A549 (cell line): ENCODE measurements at regions not wholly inside any gene's neighbourhood (a gene's known extent, or its start where the extent isn't known, plus 50 kb on each side); places are given as distances from the start of the nearest gene placed in this dataset.

Experiments
- ATAC-seq, 2 experiments: fragments of 200-7000 bp in 1 of 2; fragments of >200 bp in 1 of 2; cut with Nextera tagmentation in 1 of 2; cut with Tn5 transposase in 1 of 2; 3 replicates each; pipeline versions ENCODE4 v1.8.0 to v1.9.1; 2018 to 2020; ENCODE audit warnings: mild to moderate bottlenecking in 1 of 2, moderate library complexity in 1 of 2
- CTCF ChIA-PET: fragments of 300-600 bp; sonication (Branson Sonifier 250); formaldehyde crosslinking; extraction: SDS; loops from one replicate; lab custom pipeline; 2021; ENCODE audit warnings: antibody characterized with exemption, inconsistent platforms; lab: Yijun Ruan, JAX
- POLR2A ChIA-PET: fragments of 350-600 bp; formaldehyde crosslinking; extraction: SDS; loops from one replicate; lab custom pipeline; 2021; ENCODE audit warnings: antibody characterized with exemption, inconsistent platforms; lab: Yijun Ruan, JAX
- DNase-seq, 2 experiments: peaks; one replicate each; pipeline versions ENCODE4 v3.0.0 to v3.0.0-alpha.2; 2011 to 2016; ENCODE audit warnings: low read depth in 1 of 2, low spot score in 1 of 2
- FAIRE-seq: peaks from 2 replicates; lab custom pipeline; 2011; peaks lifted over from hg19 to GRCh38; lab: Jason Lieb, UNC
- H3K27ac ChIP-seq, 2 experiments: fragments of >200 bp; sonication (Bioruptor Twin); formaldehyde crosslinking; 3 replicates each; pipeline ENCODE4 v1.5.1; 2016 to 2017
- H3K4me1 ChIP-seq: fragments of >200 bp; sonication (Bioruptor Twin); formaldehyde crosslinking; 3 replicates; pipeline ENCODE4 v1.6.1; 2016
- H3K4me2 ChIP-seq: fragments of >200 bp; sonication (Bioruptor Twin); formaldehyde crosslinking; 3 replicates; pipeline ENCODE4 v1.6.1; 2016
- H3K4me3 ChIP-seq: fragments of >200 bp; sonication (Bioruptor Twin); formaldehyde crosslinking; 3 replicates; pipeline ENCODE4 v1.5.1; 2016
- H3K9me3 ChIP-seq: fragments of >200 bp; sonication (Bioruptor Twin); formaldehyde crosslinking; 3 replicates; pipeline ENCODE4 v1.6.1; 2016
- CBX2 ChIP-seq: fragments of 200-600 bp; sonication (generic); IDR thresholded peaks from 2 replicates; pipeline ENCODE4 v1.6.1; 2016; ENCODE audit warnings: low read depth, mild to moderate bottlenecking, borderline replicate concordance
- CHD2 ChIP-seq: fragments of 150-350 bp; IDR thresholded peaks from 2 replicates; pipeline ENCODE4 v1.6.1; 2014; ENCODE audit warnings: low read length; ENCODE audit not compliant: partially characterized antibody
- EHF ChIP-seq: fragments of 250-450 bp; sonication (Bioruptor Pico); IDR thresholded peaks from 2 replicates; pipeline ENCODE4 v1.5.0; 2020; ENCODE audit warnings: mild to moderate bottlenecking
- EHMT2 ChIP-seq: fragments of 200-600 bp; sonication (generic); IDR thresholded peaks from 2 replicates; pipeline ENCODE4 v1.6.1; 2016; ENCODE audit warnings: antibody characterized with exemption, low read depth, mild to moderate bottlenecking, moderate library complexity
- FOSB ChIP-seq: fragments of 250-450 bp; sonication (Bioruptor Pico); IDR thresholded peaks from 2 replicates; pipeline ENCODE4 v1.5.0; 2020; ENCODE audit warnings: mild to moderate bottlenecking, moderate library complexity
- HEYL ChIP-seq: fragments of 250-450 bp; sonication (Bioruptor Pico); IDR thresholded peaks from 2 replicates; pipeline ENCODE4 v1.8.0; 2021; ENCODE audit warnings: mild to moderate bottlenecking, moderate library complexity
- HOXB13 ChIP-seq: fragments of 250-450 bp; sonication (Bioruptor Pico); IDR thresholded peaks from 2 replicates; pipeline ENCODE4 v1.5.0; 2020; ENCODE audit warnings: low read depth, mild to moderate bottlenecking, moderate library complexity
- HOXB5 ChIP-seq: fragments of 250-450 bp; sonication (Bioruptor Pico); IDR thresholded peaks from 2 replicates; pipeline ENCODE4 v1.5.0; 2020; ENCODE audit warnings: mild to moderate bottlenecking, moderate library complexity
- JUN ChIP-seq, 2 experiments: fragments of >200 bp; sonication (Bioruptor Twin); formaldehyde crosslinking; IDR thresholded peaks; 2 replicates in 1 of 2; 3 replicates in 1 of 2; pipeline ENCODE4 v1.6.1; 2016 to 2017
- MAFK ChIP-seq: fragments of 450-650 bp; IDR thresholded peaks from 2 replicates; pipeline ENCODE4 v1.6.1; 2014; ENCODE audit not compliant: partially characterized antibody
- MYC ChIP-seq: IDR thresholded peaks from 2 replicates; pipeline ENCODE4 v1.6.1; 2012; ENCODE audit warnings: mild to moderate bottlenecking, inconsistent platforms, low read length, improper control_type of control experiment, borderline replicate concordance
- NFE2L2 ChIP-seq: fragments of 150-350 bp; conservative IDR thresholded peaks from 2 replicates; pipeline ENCODE4 v1.6.1; 2014; ENCODE audit warnings: low read length
- POLR2AphosphoS2 ChIP-seq: conservative IDR thresholded peaks from 2 replicates; pipeline ENCODE4 v1.6.1; 2012; ENCODE audit warnings: low read length, improper control_type of control experiment, inconsistent platforms
- RAD21 ChIP-seq, 2 experiments: fragments of >200 bp in 1 of 2; sonication (Bioruptor Twin) in 1 of 2; formaldehyde crosslinking in 1 of 2; IDR thresholded peaks in 1 of 2; conservative IDR thresholded peaks in 1 of 2; 2 replicates in 1 of 2; 3 replicates in 1 of 2; pipeline ENCODE4 v1.6.1; 2012 to 2018; ENCODE audit warnings: inconsistent platforms in 1 of 2
- RARB ChIP-seq: fragments of 250-450 bp; sonication (Bioruptor Pico); IDR thresholded peaks from 2 replicates; pipeline ENCODE4 v1.8.0; 2021; ENCODE audit warnings: mild to moderate bottlenecking, moderate library complexity
- RCOR1 ChIP-seq: fragments of 150-350 bp; IDR thresholded peaks from 2 replicates; pipeline ENCODE4 v1.6.1; 2014; ENCODE audit warnings: antibody characterized with exemption, low read length, low read depth
- RFX5 ChIP-seq: fragments of 450-650 bp; IDR thresholded peaks from 2 replicates; pipeline ENCODE4 v1.7.1; 2014; ENCODE audit warnings: antibody characterized with exemption, mild to moderate bottlenecking, moderate library complexity
- SREBF2 ChIP-seq: fragments of 450-650 bp; IDR thresholded peaks from 2 replicates; pipeline ENCODE4 v1.6.1; 2014; ENCODE audit warnings: mild to moderate bottlenecking, moderate library complexity
- USF2 ChIP-seq: fragments of 450-650 bp; IDR thresholded peaks from 2 replicates; pipeline ENCODE4 v1.6.1; 2014; ENCODE audit warnings: antibody characterized with exemption
- ZFP36 ChIP-seq: fragments of 450-650 bp; IDR thresholded peaks from 2 replicates; pipeline ENCODE4 v1.6.1; 2014; ENCODE audit warnings: borderline replicate concordance; ENCODE audit not compliant: partially characterized antibody
- WGBS: methylation state at CpG from one replicate; pipeline ENCODE4 v1.1.6; 2017; ENCODE audit errors: missing lambda C conversion rate; 5-methylcytosine and 5-hydroxymethylcytosine counted together
- TF ChIP-seq, protein P1 (sequence below): fragments of 150-350 bp; IDR thresholded peaks from 2 replicates; pipeline ENCODE4 v1.6.1; 2014; ENCODE audit warnings: low read depth, mild to moderate bottlenecking, low read length
- TF ChIP-seq, protein P2 (sequence below): IDR thresholded peaks from 2 replicates; pipeline ENCODE4 v1.6.1; 2012
- TF ChIP-seq, protein P3 (sequence below): fragments of 250-450 bp; sonication (Bioruptor Pico); IDR thresholded peaks from 2 replicates; pipeline ENCODE4 v1.5.0; 2021; ENCODE audit warnings: mild to moderate bottlenecking, moderate library complexity, borderline replicate concordance

GRCh38 chr11:70677232-70677916, 279.0 kb downstream of the CTTN start:
- TF ChIP-seq RARB (CRISPR knock-in tag) = no peak
- no peak for TF ChIP-seq NFE2L2
- TF ChIP-seq, protein P1, sequence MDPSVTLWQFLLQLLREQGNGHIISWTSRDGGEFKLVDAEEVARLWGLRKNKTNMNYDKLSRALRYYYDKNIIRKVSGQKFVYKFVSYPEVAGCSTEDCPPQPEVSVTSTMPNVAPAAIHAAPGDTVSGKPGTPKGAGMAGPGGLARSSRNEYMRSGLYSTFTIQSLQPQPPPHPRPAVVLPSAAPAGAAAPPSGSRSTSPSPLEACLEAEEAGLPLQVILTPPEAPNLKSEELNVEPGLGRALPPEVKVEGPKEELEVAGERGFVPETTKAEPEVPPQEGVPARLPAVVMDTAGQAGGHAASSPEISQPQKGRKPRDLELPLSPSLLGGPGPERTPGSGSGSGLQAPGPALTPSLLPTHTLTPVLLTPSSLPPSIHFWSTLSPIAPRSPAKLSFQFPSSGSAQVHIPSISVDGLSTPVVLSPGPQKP = no peak
- TF ChIP-seq EHF (CRISPR knock-in tag) = no peak
- no peak for TF ChIP-seq HEYL (CRISPR knock-in tag)
- TF ChIP-seq, protein P2, sequence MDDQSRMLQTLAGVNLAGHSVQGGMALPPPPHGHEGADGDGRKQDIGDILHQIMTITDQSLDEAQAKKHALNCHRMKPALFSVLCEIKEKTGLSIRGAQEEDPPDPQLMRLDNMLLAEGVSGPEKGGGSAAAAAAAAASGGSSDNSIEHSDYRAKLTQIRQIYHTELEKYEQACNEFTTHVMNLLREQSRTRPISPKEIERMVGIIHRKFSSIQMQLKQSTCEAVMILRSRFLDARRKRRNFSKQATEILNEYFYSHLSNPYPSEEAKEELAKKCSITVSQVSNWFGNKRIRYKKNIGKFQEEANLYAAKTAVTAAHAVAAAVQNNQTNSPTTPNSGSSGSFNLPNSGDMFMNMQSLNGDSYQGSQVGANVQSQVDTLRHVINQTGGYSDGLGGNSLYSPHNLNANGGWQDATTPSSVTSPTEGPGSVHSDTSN = no peak
- no peak for TF ChIP-seq ZFP36
- no peak for TF ChIP-seq RCOR1
- TF ChIP-seq SREBF2 = no peak
- no peak for TF ChIP-seq RFX5
- FAIRE-seq = no peak
- Histone ChIP-seq H3K4me1 (no peaks in the 10 kb centered on the region), H3K4me2 (no peak overlapping the region), H3K27ac (no peak overlapping the region), H3K4me3 (no peak overlapping the region), H3K9me3 (no peaks in the 10 kb centered on the region)
- no peak for DNase-seq
- WGBS = 90% methylated on average over 19 of the region's 19 CpGs
- no peak for ATAC-seq
- CTCF ChIA-PET = interaction anchor here (1.7 kb wide), 1 partner anchor 18 kb away, joined by 3 read pairs; no protein-coding TSS in a partner anchor
- POLR2A ChIA-PET = no interaction called here

DNA sequence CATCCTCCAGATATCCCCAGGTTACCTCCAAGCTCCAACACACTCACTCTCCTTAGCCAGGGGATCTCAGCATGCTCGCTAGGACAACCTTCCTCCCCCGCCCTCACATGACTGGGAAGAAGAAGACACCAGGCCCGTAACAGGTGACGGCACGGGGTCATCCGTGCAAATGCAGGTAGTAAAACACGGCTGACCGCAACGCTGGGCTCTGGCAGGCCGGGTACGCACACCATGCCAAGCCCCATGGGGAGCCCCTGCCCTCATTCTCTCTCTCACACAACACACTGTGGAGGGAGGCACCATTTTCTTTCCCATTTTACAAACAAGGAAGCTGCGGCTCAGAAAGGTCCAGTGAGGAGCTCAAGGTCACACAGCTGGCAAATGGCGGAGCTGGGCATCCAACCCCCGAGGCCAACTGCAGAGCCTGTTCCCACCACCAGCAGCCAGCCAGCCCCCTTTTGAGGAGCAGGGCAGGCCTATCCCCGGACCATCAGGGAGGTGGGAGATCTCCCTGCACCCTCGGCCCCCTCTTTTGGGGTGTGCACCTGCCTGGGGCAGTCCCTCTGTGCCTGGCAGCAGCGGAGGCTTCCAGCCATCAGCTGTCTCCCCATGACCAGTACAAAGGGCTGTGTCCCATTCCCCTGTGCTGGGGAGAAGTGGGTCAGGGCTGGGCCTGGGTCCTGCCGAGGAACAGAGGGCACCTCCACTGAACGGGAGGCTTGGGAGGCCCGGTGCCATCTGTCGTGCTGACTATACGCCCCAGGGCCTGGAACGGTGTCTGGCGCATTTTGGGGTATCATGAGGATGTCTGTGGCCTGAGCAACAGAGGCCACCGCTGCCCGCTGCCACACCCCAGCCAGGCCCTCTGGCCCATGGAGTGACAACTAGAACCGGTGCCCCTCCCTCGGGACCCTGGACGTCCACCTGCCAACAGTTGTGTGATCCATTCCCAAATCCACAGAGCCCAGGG, 280.9 kb downstream of the CTTN start:
- H3K4me3 ChIP-seq = no peak overlapping the region
- no peak for FAIRE-seq
- POLR2A ChIA-PET = no interaction called here
- TF ChIP-seq, protein P3, sequence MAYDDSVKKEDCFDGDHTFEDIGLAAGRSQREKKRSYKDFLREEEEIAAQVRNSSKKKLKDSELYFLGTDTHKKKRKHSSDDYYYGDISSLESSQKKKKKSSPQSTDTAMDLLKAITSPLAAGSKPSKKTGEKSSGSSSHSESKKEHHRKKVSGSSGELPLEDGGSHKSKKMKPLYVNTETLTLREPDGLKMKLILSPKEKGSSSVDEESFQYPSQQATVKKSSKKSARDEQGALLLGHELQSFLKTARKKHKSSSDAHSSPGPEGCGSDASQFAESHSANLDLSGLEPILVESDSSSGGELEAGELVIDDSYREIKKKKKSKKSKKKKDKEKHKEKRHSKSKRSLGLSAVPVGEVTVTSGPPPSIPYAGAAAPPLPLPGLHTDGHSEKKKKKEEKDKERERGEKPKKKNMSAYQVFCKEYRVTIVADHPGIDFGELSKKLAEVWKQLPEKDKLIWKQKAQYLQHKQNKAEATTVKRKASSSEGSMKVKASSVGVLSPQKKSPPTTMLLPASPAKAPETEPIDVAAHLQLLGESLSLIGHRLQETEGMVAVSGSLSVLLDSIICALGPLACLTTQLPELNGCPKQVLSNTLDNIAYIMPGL = no peak
- TF ChIP-seq RAD21 (conservative IDR thresholded peaks at IDR 0.05 in 1 of 2, IDR thresholded peaks at IDR 0.05 in 1 of 2) (no peak), MYC (no peak), RFX5 (no peak), POLR2AphosphoS2 (no peak), JUN (IDR thresholded peaks at IDR 0.05) (no peak), MAFK (no peak), HOXB5 (no peak), EHMT2 (no peak), FOSB (CRISPR knock-in tag) (no peak), HOXB13 (CRISPR knock-in tag) (no peak), ZFP36 (no peak), EHF (CRISPR knock-in tag) (no peak), CBX2 (no peak), CHD2 (no peak), USF2 (no peak)
- TF ChIP-seq, protein P1 = no peak
- TF ChIP-seq, all 56 proteins: peak for 0
- no peaks in the 10 kb centered on the region for H3K9me3 ChIP-seq
- CTCF ChIA-PET = interaction anchor here (1.2 to 1.7 kb wide), 2 partner anchors 10 to 16 kb away, joined by 3 to 4 read pairs; no protein-coding TSS in a partner anchor
- H3K27ac ChIP-seq = no peak overlapping the region
- ATAC-seq = no peak
- DNase-seq = no peak
- no peaks in the 10 kb centered on the region for H3K4me1 ChIP-seq
- 96% methylated on average over 25 of the region's 29 CpGs for WGBS
- H3K4me2 ChIP-seq = no peak overlapping the region
